ENCODE measurements at regions not wholly inside any gene's neighbourhood (a gene's known extent, or its start where the extent isn't known, plus 50 kb on each side); places are given as distances from the start of the nearest gene placed in this dataset.
"Not testable (repeated sequence)": the region's sequence is repeated elsewhere in the genome, so short reads cannot be mapped to it uniquely, and the experiment has no call there.

GRCh38 chr21:26331205-26331980 lies 160.8 kb upstream of the APP start:
- DNase-seq (ENCODE audit: low read depth): no peak

GRCh38 chr21:26320596-26320995 lies 150.0 kb upstream of the APP start:
- DNase-seq (ENCODE audit: low read depth): no peak

GRCh38 chr21:26307640-26308039 lies 137.1 kb upstream of the APP start:
- no peak for DNase-seq (ENCODE audit: low read depth)

GRCh38 chr21:26297851-26298250 lies 127.3 kb upstream of the APP start:
- peak; percentile 8 for DNase-seq (ENCODE audit: low read depth)

DNA sequence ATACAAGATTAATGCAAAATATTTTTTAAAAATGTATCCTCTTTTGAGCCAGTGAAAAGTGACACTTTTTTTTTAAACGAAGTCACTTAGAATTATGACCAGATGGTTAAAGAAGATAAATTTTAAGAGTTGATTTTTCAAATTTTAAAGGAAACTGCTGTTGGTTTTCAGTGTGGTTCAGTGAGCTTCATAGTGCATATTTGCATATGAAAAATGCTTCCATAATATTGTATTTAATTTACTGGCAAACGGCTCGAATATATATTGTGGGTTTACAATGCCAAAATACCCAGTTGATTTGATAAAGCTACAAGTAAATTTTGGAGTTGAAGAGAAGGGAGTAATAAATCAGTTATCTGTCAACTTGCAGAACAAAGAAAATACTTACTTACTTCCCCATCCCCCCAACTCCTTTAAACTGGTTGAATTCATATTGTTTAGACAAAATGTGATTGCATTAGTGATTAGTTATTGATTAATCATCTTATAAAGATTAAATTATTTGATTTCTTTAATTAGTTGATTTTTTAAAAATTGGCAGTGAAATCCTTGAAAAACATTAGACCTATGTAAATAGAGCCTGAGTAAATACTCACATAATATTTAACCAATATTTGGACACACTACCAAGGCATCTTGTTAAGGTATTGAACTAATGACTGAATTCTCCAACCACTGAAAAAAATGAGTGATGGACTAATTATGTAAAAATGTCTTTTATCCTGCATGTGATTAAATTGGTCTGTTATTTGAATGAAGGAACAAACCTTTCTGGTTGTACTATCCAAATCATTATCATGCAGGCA lies 122.8 kb upstream of the APP start:
- no peak for DNase-seq (ENCODE audit: low read depth)

DNA sequence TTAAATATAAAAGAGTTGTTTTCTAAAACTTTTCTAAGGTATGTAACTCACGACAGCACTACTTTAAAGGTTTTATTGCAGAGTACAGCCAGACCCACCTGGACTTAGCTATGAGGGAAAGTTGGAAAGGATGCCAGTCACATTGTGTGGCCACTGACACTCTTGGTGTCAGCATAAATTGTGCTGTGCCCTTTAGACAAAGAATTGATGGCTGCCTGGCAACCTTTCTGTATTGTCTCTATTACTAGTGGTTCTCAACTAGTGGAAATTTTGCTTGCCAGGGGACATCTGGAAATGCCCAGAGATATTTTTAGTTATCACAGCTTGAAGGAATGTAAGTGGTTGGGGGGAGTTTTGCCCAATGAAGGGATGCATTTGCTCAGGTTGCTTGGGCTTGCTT lies 117.5 kb upstream of the APP start:
- no peak for DNase-seq (ENCODE audit: low read depth)

DNA sequence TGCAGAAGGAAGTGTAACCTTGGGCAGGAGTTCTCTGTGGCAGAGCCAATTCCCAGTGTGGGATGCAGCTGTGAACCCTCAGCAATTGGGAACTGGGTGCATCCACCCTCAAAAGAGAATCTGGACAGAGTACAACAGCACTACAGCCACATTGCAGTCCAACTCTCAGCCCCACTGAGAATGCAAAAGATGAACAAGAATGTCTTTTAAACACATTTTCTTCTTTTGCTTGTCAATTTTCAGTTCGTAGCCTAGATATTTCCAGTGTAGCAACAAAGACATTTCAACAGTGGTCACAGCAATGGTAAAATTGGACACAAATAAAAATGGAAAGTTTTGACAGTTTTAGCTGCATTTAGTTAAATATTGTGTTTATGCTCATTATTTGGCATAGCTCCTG lies 114.0 kb upstream of the APP start:
- DNase-seq (ENCODE audit: low read depth): no peak

- no peak for DNase-seq (ENCODE audit: low read depth)
These were observed 111.5 kb upstream of the APP start for GRCh38 chr21:26282058-26282457.

- DNase-seq (ENCODE audit: low read depth): no peak
These were observed 110.9 kb upstream of the APP start for GRCh38 chr21:26281506-26281905.

DNA sequence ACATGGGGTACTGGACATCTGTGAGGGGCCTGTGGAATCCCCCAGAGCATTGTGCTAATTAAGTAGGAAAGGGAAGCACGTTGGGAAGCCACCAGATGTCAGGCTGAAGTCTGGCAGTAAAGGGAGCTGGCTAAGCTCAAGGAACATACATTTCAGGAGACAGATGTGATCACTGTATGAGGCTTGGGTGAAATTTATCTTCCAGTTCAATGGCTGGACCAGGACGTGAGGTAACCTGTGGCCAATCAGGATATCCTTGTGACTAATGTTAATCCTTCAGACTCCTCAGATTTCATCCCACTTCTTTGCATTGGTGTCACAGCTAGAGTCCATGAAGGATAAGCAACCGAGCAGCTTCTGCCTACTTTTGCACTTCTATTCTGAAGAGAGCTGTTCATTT lies 110.2 kb upstream of the APP start:
- peak; percentile 1 for DNase-seq (ENCODE audit: low read depth)

DNA sequence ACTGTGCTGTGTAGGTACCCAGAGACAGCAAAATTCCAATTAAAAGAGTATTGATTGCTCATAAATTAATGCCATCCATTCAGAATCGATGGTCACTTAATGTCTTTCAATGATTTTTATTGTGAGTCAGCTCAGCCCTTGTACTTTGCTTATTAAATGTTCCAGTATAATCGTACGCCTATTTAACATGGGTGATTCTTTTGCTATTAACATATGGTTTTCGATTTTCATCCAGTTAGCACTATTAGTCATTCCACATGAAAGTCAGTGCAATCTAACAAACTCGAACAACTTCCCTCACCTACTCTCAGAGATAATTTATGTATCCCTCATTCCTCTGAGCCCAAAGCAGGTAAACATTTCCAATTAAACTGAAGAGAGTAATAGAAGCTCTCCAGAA lies 109.6 kb upstream of the APP start:
- no peak for DNase-seq (ENCODE audit: low read depth)

DNA sequence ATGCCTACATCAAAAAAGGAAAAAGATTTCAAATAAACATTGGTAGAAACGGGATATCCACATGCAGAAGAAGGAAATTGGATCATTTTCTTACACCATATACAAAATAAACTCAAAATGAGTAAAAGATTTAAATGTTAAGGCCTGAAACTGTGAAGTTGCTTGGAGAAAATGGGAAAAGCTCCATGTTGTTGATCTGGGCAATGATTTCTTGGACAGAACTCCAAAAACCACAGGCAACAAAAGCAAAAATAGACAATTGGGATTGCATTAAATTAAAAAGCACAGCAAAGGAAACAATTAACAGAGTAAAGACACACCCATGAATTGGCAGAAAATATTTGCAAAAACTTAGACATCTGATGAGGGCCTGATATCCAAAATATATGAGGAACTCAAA lies 105.2 kb upstream of the APP start:
- DNase-seq (ENCODE audit: low read depth): no peak

- no peak for DNase-seq (ENCODE audit: low read depth)
These were observed 103.2 kb upstream of the APP start for GRCh38 chr21:26273686-26274313.

DNA sequence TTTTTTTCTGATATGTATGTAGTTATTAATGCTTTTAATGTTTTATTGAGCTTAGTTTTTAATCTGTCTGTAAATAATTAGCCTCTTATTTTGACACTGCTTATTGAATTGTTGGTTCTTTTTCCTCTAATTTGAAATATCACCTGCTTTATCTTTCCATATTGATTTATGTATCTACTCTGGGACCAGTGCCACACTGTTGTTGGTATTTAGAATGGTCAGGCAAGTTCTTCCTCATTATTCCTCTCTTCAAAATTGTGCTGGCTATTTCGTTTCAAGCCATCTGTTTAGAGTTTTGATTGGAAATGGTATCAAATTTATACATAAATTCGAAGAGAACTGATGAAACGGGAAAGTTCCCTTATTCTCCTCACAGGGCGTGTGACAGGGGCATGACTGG lies 96.8 kb upstream of the APP start:
- DNase-seq (ENCODE audit: low read depth): no peak

DNA sequence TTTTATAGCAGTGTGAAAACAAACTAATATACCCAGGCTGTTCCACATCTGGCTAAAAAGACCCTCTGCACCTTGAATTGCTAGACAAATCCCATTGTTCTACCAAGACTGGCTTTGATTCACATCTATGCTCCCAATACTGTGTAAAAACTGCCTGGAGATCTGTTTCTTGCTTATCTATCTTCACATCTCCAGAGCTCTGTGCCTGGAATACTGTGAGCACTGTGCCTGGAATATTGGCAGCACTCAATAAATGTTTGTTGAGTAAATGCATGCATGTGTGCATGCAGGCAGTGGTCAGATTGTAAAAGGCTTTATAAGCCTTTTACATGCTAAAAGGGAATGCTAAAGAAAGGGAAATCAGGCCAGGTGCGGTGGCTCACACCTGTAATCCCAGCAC lies 75.5 kb upstream of the APP start:
- no peak for DNase-seq (ENCODE audit: low read depth)

DNA sequence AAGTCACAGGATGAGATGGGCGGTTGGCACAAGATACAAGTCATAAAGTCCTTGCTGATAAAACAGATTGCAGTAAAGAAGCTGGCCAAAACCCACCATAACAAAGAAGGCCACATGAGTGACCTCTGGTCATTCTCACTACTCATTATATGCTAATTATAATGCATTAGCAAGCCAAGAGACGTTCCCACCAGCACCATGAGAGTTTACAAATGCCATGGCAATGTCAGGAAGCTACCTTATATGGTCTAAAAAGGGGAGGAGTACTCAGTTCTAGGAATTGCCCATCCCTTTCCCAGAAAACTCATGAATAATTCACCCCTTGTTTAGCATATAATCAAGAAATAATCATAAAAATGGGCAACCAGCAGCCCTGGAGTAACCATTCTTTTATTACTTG lies 74.9 kb upstream of the APP start:
- no peak for DNase-seq (ENCODE audit: low read depth)

DNA sequence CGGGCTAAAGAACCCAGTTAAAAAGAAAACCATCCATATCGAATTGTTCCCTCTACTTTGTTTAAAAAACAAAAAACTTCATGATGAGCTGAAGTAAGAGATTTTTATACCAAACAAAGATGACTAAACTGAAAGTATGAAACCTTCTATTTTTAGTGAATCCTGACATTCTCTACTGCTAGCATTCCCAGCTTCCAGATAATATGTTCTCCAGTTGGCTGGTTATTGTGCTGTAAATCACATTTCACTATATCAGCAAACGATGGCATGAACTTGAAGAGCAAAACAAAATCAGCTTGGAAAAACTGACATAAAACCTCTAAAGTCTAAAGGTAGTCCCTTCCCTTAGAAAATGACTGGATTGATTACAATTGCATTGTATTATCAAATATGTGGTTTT lies 68.1 kb upstream of the APP start:
- DNase-seq (ENCODE audit: low read depth): no peak

GRCh38 chr21:26236281-26236680 lies 65.7 kb upstream of the APP start:
- DNase-seq (ENCODE audit: low read depth): no peak

- DNase-seq (ENCODE audit: low read depth): not testable (repeated sequence)
These were observed 62.7 kb upstream of the APP start for GRCh38 chr21:26233297-26233696.

DNA sequence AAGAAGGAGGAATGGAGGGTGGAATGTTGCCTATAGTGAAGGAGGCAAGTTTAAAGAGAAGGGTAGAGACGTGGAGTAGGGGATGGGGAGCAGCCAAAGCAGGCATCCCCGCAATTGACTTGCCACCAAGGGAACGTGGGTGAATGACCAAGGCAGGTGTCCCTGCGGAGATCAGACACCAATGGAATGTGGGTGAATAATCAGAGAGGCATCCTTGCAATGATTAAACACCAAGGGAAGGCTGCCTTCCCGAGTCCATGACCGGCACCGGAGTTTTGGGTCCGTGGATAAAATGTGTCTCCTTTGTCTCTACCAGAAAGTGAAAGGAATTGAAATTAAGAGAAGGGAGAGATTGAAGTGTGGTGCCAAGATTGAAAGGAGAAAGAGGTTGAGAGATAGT lies 61.9 kb upstream of the APP start:
- DNase-seq (ENCODE audit: low read depth): not testable (repeated sequence)

DNA sequence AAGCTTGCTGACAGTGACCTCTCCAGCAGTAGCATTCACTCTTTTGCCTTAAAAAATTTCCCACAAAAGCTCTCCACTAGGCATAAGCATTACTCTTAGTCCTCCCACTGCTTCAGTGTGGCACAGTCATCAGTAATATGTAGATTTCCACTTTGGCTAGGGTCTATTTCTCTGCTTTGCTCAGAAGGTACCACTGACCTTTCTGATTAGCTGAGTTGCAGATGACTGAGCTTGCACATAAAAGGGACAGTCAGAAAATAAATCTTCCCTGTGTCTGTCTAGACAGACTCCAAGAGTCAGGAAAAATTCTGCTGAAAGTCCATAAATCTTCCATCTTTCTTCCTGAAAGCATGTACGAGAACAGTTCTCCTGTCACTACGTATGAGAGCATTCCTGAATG lies 56.6 kb upstream of the APP start:
- DNase-seq (ENCODE audit: low read depth): no peak

DNA sequence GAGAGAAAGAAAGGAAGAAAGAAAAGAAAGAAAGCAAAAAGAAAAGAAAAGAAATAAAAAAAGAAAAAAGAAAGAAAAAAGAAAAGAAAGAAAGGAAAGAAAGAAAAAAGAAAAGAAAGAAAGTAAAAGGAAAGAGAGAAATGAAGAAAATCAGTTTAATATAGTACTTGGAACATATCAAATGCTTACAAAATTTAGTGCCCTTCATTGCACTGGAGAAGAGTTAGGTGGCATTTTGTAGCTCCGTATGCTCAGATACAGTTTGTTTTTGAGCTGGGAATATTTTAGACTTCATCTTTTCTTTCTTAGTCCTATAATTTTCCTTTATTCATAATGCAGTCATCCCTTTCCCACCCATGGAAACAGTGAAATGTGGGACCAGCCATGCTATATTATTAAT lies 56.2 kb upstream of the APP start:
- no peak for DNase-seq (ENCODE audit: low read depth)

DNA sequence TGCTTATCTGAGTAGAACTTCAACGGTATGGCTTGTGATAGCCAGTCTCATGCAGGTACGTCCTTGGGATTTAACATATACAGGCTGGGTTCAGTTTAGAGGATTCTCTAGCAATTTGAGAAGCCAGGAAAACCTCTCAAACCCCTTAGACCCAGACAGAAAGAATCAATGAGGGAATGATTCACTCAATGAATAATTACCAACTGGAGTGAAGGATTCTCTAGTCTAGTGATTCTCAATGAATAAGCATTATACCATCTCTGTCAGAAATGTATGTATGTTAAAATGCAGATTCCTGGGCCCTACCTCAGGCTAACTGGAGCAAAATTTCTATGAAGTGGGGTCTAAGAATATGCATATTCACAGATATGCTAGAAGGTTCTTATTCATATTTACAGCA lies 54.5 kb upstream of the APP start:
- no peak for DNase-seq (ENCODE audit: low read depth)
